Hematopoietic multipotent progenitor cell treated with erythropoietin and hydrocortisone succinate and interleukin-3 and kit ligand, for 17 days (in vitro differentiated cells): ENCODE measurements at regions not wholly inside any gene's neighbourhood (a gene's known extent, or its start where the extent isn't known, plus 50 kb on each side); places are given as distances from the start of the nearest gene placed in this dataset.

ENCODE experiments used
- DNase-seq: peaks from one replicate; pipeline ENCODE4 v3.0.0-alpha.2; 2015; ENCODE audit warnings: low spot score

DNA sequence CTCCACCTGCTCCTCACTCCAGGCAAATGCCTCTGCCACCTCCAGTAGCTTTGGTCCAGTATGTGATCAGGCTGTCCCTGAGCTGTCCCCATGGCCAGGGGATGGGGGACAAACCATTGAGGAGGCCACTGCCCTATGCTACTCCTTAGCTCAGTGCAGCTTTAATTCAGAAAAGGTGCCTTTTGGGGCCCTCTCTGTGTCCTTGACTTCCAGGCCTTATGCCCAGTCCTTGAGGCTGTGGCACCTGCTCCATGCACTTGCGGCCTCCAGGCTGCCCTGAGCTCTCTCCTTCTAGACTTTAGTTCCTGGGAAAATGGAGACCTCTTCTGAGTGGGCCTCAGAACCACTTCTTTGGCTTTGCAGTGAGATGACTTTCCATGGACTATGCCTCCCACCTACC lies 650.8 kb upstream of the CELF2 start:
- DNase-seq = no peak

DNA sequence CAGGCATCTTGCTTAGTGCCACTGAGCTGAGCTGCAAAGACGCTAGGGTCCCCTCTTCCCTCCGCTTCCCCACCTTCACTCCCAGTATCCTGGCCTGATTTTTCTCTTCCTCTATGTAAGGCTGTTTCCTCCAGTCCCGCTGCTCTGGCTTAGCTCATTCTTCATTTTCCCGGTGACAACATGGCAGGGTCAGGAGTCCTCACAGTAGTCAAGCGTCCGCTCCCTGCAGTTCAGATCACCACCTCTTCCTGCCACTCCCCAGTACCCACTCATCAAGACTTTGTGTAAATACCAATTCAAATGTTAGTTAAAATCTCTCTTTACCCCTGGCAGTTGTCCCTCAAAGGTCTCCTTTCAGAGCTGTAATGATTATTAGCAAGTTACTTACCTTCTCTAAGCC lies 650.4 kb upstream of the CELF2 start:
- DNase-seq = no peak

DNA sequence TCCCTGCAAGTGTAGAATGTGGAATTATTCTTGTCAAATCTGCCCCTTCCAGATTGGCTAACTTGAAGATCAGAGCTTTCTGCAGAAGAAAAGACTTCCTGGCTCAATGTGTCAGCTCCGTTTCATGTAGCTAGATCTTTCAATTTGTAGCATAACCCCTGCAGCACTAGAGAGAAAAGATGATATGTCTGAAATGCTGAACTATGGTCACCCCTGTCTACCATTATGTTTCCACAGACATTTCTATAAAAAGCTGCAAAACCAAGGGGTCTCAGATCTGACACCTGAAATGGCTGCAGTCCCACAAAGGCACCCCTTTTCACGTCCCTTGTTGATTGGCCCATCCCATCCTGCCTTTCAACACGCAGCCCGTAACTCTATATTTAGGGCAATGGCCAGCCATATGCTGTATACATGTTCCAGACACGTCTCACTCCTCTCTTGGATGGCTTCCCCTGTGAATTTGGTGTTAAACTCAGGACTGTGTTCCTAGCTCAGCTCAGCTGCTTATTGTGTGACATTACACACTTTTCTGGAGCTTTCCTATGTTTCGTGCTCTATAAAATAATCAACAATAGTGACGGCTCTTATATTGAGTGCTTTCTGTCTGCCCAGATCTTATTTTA lies 648.6 kb upstream of the CELF2 start:
- no peak for DNase-seq

DNA sequence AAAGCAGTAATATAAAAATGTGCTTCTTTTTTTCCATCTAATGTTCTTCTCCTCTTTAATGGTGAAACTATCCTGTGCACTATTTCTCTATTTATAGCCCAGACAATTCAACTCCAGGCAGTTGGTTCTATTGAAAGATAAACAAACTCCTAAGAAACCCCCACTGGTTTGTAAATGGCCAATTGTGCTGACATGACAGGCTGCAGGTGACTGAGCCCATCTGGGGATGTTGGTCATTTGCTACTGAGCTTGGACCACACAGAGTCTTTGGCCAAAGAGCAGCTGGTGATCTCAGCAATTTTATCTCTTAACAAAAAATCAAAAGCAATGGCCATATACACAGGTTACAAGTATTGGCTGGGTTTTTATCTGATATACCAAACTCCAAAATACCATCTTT lies 631.8 kb upstream of the CELF2 start:
- DNase-seq = no peak

DNA sequence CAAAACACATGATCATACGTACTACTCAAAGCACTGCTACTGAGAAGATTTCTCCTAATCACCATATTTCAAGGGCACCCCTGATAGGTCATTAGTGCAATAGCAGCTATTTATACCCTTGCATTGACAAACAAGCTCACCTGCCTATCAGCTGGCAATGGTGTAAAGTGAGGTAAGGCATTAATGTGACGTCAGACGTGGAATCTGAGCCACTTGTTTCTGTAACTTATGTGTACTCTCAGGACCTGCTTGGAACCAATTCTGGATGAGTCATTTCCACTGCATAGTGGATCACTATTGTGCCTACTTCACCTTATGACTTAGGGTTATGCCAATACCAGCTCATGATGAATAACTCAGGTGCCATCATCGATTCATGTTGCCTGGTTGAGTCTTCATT lies 628.5 kb upstream of the CELF2 start:
- DNase-seq = no peak

DNA sequence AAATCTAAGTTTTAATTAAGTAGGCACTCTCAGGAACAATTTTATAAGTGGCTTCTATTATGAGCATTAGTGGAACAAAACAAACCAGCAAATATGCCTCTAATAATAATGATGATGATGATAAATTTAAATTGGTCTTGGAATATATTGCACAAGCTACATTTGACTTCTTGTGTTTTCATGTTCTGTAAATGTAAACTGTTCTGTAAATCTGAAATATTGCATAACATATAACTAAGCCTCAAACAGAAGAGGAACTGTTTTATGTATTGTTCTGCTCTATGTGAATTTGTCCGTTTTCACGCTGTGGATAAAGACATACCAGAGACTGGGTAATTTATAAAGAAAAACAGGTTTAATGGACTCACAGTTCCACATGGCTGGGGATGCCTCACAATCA lies 625.2 kb upstream of the CELF2 start:
- no peak for DNase-seq

DNA sequence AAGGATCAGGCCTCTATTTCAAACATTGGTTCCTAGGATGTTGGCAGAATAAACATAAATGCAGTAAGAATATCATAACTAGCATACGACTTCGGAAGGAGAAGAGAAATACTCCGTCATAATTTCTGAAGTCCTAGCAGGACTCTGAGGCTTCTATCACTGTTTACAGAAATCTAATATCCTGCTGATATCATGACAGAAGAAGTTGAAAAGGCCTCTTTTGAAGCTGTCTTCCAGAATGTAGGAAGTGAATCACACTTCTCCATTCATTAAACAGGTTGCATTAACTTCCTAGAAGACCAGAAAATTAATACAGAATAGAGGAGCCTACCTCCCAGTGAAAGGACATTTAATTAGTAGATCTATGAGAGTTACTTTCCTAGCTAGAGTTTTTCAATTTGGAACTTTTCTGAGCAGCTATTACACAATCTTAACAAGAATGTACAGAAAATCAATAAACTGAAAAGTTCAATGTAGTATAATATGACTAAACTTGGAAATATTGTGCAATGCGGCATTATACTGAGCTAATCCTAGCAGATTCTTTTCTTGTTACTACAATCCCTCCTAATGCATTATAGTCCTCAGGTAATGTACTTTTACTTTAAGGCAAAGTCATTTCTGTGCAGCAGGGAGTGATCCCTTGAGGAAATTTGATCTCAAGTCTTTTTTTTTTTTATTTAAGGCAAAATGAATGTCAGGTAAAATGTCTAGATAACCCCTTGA lies 622.6 kb upstream of the CELF2 start:
- no peak for DNase-seq

DNA sequence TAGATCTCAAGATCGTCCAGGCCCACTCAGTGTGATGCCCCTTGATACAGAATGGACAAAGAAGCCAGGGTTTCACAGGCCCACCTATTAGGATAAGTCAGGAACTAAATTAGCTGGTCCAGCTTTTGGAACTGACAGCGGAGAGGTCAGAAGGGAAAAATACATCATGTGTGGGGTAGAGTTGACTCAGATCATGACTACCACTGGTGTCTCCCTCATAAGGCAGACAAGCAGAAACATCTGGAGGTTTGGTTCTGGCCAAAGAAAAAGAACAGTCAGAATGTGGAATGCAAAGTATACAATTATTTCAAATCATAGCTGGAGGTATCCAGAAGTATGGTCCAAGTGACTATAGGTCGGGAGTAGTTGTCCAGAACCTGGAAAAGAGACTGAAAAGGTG lies 621.1 kb upstream of the CELF2 start:
- DNase-seq = no peak

DNA sequence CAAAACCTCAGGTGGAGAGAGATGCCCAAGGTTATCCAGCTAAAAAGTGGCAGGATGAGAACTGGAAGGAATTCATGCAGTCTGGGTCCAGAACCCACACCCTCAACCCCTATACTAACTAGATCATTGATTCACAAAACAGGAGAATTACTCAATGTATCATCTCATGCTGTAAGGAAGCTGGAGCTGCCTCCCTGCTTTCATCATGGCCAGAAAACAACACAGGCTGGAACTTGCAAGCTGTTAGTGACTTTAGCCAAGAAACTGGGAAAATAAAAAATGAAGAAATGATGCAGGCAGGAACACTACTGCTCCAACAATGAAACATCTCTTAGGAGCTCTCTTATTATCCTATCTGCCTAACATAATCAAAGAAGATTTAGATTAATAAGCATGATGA lies 619.8 kb upstream of the CELF2 start:
- no peak for DNase-seq

DNA sequence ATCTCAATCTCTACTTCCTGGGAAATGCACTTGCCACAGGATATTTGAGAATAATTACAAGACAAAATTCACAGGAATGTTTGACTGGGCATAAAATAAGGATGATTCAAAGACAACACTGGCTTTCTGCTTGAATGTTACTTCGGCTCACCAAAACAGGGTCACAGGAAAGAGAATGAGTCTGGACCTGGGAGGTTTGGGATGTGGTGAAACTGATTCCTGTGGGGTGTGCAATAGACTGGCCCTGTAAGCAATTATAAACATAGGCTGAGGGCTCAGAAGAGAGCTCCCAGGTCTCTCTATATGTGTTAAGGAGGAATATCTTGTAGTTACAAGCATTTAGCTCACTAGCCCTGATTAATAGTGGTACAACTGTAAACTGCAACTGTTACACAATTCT lies 613.9 kb upstream of the CELF2 start:
- DNase-seq = no peak

DNA sequence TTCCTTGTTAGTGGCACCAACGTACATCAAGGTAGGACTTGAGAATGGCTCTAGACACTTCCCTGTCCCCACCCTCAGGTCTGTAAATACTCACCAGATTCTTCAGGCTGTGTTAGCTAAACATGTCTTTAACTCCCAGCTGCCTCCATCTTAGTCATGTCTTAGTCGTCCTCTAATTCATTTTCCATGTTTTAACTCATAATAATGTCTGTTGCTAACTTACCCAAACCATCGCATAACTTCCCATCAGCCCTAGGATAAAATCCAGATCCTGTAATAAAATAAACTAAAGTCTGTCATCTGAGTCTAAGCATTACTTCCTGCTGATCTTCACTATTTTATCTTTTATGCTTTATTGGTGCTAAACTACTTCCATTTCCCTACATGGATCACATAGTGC lies 600.0 kb upstream of the CELF2 start:
- no peak for DNase-seq

DNA sequence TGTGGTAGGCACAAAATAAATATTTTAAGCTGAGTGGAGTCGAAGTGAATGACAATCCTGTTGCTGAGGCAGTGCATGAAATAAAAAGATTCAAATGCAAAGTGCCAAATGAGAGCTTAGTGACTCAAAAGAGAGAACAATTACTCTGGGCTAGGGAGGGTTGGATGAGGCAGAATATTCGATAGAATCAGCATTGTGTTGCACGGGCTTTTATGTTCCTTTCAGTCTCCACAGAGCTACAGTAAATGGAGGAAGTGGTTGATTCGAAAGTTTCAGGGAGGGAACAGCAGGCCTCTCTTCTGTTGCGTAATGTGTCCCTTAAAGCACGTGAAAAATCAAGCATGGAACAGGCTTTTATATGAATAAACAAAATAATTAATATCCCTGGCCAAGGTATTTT lies 599.3 kb upstream of the CELF2 start:
- DNase-seq = no peak

DNA sequence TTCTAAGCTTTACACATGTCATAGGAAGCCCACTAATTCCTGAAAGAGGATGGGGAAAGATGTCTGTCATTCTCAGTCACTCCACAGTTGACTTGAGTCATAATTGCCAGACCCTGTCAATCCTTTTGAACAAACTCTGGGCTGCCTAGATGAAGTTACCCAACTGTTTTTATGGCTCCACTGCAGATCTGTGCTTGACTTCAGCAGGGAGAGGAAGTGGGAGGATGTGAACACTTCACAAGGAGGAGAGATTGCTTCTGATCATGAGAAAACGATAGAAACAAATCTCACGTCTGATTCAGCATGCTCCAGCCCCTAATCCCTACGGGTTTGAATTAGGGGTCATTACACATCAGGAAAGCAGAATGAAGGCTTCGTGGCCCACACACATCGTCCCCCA lies 596.6 kb upstream of the CELF2 start:
- no peak for DNase-seq

DNA sequence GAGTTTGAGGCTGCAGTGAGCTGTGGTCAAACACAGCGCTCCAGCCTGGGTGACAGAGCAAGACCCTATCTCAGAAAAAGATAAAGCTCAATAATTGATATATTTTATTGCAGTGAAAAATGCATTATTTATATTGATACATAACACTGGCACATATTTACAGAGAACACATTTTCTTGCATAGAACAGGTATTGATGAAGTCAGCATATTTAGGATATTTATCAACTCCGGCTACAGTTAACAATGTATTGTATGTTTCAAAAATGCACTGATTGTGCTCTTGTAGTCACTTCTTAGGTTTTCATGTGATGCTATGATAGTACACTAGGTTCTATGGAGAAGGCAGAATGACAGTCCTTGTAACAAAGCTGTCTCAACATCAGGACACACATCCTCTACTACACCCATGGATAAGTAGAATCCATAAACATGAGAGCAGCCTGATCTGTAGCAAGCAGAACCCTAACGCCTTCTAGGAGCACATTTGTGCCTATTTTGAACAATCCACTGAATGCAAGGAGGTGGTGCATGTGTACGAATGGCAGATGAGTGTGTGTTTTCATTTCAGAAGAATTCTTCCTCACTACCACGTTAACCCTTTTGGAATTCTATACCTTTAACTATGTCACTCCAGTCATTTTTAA lies 586.1 kb upstream of the CELF2 start:
- no peak for DNase-seq

DNA sequence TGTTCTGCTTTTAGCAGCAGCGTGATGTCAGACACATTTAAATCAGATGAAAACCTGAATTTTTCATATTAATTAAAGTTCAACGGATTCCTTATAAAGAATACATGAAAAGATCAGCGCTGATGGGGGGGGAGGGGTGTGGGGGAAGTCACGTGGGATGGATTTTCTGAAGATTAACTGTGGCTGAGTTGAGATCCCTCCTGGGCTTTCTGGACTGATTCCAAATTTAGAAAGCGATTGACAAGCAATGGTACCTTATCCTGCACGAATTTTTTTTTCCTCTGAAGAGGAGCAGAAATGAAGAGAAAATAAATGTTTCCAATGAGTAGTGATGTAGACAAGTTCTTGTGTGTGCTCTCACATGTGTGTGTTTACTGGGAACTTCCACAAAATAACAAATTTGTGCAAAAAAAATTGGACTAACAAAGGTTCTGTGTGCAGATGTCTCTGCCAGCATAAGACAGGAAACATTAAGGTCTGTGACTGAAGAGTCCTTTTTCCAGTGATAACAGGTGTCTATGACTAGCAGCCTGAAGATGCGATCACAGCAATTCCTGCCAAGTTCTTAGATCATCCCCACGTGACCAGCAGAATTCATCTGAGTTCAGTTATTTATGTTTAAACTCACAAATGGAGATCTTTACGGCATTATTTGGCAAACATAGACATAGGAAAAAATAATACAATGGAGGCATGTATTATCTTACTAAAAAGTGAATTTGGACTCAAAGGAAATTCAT lies 585.2 kb upstream of the CELF2 start:
- DNase-seq = no peak

DNA sequence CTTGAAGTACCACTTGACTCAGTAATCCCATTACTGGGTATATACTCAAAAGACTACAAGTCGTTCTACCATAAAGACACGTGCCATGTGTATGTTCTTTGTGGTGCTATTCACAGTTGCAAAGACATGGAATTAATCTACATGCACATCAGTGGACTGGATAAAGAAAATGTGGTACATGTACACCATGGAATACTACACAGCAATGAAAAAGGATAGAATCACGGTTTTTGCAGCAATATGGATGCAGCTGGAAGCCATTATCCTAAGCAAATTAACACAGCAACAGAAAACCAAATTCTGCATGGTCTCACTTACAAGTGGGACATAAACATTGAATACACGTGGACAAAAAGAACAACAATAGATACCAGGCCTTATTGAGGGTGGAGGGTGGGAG lies 583.4 kb upstream of the CELF2 start:
- no peak for DNase-seq

DNA sequence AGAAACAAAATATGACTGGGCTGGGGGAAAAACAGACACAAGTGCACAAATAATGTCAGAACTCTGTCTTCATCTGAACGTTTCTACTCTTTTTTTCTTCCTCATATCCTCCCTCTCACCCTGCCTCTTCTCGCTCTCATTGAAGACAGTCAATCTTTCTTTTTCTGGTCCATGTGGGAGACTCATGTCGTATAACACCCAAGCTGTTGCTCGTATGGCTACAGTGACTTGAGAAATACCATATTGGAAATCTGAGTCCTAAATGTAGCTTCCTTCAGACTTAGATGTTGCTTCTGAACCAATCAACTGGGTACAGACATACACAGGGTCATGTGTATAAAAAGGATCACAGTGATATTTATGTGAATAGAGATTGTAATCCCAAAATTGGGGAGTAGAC lies 579.8 kb upstream of the CELF2 start:
- no peak for DNase-seq

DNA sequence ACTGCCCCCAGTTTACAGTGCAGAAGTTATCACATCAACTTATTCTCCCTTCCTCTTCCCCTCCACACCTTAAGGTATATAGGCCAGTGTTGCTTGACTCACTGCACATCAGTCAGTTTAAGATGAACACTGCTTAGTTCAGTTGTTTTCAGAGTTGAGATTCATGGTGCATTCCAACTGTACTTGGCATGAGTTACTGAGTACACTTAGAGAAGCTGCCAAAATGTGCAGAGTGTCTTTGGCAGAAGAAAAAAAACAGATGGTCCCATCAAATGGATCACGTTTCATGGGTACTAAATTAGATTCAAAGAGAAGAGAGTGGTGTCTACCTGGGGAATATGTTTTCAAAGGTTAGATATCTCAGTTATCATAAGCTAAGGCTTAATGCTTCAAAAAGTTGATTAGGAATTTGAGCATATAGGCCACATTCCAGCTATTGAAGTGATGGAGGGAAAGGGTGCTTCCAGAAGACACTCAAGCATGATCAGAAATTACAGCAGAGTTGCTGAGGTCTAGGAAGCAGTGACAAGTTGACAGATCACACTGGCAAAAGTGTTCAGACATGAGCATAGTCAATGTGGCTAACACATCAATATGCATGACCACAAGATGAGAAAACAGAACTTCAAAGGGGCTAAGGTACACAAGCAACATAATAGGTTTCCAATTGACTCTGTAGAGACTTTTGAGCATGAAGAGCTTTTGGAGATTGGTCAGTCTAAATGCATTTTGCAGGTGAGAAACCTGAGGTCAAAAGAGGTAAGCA lies 579.2 kb upstream of the CELF2 start:
- no peak for DNase-seq

DNA sequence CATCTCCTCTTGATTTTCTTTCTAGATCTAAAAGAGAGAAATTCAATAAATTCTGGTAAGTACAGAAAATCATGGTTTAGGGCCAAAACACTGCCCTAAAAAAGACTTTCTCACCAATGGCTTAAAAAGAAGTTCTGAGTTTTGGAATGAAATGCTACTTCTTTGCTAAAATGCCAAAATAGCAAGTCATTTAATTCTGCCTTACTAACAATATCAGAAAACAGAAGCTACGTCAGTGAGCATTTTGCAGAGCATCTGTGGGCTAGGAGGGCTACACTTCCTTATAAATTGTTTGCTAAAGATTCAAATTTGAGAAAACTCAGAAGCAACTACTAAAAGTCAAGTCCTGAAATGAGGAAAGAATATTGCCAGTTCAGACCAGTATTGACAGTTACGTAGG lies 560.8 kb upstream of the CELF2 start:
- DNase-seq = no peak

DNA sequence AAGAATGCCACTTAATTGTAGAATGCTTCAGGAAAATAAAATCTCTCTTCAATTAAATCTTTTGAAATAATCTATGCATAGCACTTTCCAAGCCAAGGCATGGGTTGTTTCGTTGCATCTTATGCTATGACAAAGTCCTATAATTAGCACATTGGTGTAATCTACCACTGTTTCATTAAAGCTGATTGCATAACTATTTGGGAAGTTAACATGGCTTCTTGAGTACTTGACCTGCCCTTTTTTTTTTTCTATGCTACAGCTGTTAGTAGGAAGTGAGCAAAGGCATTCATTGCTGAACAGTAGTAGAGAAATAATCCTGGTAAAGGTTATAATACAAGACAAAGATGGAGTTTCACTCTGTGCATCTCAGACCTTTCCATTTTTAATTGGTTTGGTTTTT lies 557.2 kb upstream of the CELF2 start:
- no peak for DNase-seq

DNA sequence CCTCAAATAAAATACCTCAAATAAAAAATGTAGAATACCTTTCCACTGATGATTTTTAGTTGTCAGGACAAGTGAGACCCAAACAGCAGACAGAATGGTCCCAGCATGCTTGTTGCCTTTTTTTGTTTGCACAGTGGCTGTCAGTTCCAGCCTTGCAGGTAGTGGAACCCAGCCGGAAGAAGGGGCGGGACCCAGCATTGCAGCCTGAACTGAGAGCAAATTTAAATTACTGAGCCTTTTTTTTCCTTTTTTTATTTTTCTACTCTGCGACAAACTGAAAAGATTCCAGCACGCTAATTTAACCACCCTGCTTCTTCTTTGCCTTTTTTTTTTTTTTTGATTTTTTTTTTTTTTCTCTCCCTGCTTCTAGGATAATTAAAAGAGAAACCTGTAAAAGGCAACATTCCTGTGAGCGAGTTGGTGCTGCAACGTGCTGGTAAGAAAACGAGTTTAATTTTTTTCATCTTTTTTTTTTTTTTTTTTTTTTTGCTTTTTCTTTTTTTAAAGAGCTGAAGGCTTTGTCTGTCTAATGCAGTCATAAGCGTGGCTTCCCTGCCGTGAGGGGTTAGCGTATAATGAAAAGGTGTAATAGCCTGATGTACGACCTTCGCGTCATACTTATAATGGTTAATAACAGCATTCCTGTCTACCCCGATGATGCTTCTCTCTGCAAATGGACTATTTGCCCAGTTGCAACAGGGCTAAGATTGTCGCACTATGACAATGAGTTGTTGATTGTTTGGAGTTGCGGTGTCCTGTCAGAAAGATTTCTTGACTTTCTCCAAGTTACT lies 555.3 kb upstream of the CELF2 start:
- no peak for DNase-seq
